Fibroblast of the aortic adventitia (primary cell): ENCODE measurements at regions not wholly inside any gene's neighbourhood (a gene's known extent, or its start where the extent isn't known, plus 50 kb on each side); places are given as distances from the start of the nearest gene placed in this dataset.

ENCODE experiments used
- DNase-seq: peaks from one replicate; pipeline ENCODE4 v3.0.0-alpha.2; 2010; ENCODE audit warnings: low read depth
- H3K4me3 ChIP-seq: 2 replicates; pipeline ENCODE4 v1.5.1; 2011; ENCODE audit warnings: low read depth, mild to moderate bottlenecking, control low read depth, low read length, moderate library complexity
- TF ChIP-seq, protein P1 (sequence below): IDR thresholded peaks from 2 replicates; pipeline ENCODE4 v1.5.1; 2011; ENCODE audit warnings: mild to moderate bottlenecking, low read length, control low read depth, inconsistent platforms; ENCODE audit not compliant: insufficient read depth

DNA sequence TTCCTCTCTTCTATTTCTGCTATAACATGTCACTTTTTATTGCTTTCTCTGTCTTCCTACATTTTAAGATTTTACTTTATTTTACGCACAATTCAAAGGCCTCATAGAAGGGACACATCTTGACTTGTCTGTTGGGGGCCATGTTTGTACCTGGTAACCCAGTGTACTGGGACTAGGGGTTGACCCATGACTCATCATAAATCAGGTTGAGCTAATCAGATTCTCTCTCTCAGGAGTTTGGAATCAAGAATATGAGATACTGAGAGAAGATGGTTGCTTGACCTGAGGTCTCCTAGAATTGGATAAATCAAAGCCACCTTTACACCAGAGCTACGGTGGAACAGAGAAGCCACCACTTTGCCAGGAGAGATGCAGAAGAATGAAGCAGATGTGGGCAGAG is 153.0 kb downstream of the UXS1 start:
- H3K4me3 ChIP-seq, result no peak overlapping the region
- DNase-seq, result no peak
- TF ChIP-seq, protein P1, sequence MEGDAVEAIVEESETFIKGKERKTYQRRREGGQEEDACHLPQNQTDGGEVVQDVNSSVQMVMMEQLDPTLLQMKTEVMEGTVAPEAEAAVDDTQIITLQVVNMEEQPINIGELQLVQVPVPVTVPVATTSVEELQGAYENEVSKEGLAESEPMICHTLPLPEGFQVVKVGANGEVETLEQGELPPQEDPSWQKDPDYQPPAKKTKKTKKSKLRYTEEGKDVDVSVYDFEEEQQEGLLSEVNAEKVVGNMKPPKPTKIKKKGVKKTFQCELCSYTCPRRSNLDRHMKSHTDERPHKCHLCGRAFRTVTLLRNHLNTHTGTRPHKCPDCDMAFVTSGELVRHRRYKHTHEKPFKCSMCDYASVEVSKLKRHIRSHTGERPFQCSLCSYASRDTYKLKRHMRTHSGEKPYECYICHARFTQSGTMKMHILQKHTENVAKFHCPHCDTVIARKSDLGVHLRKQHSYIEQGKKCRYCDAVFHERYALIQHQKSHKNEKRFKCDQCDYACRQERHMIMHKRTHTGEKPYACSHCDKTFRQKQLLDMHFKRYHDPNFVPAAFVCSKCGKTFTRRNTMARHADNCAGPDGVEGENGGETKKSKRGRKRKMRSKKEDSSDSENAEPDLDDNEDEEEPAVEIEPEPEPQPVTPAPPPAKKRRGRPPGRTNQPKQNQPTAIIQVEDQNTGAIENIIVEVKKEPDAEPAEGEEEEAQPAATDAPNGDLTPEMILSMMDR, result no peak

- H3K4me3 ChIP-seq, result no peak overlapping the region
- TF ChIP-seq, protein P1, result no peak
- DNase-seq, result no peak
Observed at GRCh38 chr2:106039634-106040315, 154.3 kb downstream of the UXS1 start.

- DNase-seq, result no peak
- TF ChIP-seq, protein P1, result no peak
- no peak overlapping the region for H3K4me3 ChIP-seq
Observed at GRCh38 chr2:106038601-106039375, 155.3 kb downstream of the UXS1 start.

DNA sequence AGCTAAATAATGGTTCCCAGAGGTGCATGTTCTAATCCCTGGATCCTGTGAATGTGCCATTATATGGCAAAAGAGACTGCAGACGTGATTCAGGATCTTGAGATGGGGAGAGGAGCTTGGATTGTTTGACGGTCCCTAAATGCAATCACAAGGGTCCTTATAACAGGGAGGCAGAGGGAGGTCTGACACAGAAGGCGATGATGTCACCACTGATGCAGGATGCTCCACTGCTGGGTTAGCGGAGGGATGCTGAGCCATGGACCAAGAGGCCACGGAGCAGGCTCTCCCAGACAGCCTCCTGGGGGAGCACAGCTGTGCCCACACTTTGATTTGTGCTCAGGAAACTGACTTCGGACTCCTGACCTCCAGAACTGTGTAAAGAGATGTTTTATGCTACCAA is 156.2 kb downstream of the UXS1 start:
- no peak for DNase-seq
- TF ChIP-seq, protein P1, result no peak

DNA sequence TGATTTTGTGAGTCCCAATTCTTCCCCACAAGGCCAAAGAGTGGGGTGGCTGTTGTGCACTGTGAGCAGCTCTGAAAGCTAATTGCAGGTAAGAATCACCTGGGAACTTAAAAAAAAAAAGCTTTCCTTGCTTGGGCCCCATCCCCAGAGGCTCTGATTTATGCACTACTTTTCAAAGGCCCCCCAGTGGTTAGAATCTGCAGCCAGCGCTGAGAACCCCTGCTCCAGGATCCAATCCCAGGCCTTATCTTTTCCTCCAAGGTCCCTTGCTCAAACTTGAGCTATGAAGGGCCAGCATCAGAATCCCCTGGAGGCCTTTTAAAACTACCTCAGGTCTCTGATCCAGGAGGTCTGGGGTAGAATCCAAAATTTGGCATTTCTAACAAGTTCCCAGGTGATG is 156.8 kb downstream of the UXS1 start:
- TF ChIP-seq, protein P1, result no peak
- no peak for DNase-seq
- no peak overlapping the region for H3K4me3 ChIP-seq

More for the DNA sequence above, 156.2 kb downstream of the UXS1 start:
- H3K4me3 ChIP-seq, result no peak overlapping the region

- H3K4me3 ChIP-seq, result no peak overlapping the region
- no peak for DNase-seq
- TF ChIP-seq, protein P1, result no peak
Observed at GRCh38 chr2:106034325-106034724, 159.8 kb downstream of the UXS1 start.
